SW 1271 (cell line): ENCODE measurements at regions not wholly inside any gene's neighbourhood (a gene's known extent, or its start where the extent isn't known, plus 50 kb on each side); places are given as distances from the start of the nearest gene placed in this dataset.

Source experiments
- DNase-seq, 2 experiments: peaks; one replicate each; lab custom pipeline; 2025; lab: John Stamatoyannopoulos, UW

DNA sequence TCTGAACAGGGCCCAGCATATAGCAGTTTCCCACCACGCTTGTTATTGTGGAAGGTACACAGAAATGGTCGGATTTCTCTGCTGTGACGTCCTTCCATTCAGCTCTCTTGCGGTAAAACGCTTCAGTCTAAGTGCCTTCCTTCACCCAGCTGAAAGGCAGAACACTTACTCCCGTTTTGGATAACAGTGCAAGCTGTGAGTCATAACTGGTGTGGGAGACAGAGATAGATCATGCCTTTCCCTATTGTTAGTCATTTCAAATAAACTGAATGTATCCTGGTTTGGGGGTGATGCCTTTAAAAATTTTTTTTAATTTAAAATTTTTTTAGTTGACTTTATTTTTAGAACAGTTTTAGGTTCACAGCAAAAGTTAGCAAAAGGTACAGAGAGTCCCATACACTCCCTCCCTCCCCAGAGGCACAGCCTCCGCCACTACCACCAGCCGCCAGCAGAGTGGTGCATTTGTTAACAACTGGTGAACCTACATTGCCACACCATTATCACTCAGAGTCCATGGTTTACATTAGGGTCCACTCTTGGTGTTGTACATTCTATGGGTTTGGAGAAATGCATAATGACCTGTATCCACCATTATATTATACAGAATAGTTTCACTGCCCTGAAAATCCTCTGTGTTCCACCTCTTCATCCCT, 94.9 kb upstream of the NSMCE3 start:
- DNase-seq, result no peak

DNA sequence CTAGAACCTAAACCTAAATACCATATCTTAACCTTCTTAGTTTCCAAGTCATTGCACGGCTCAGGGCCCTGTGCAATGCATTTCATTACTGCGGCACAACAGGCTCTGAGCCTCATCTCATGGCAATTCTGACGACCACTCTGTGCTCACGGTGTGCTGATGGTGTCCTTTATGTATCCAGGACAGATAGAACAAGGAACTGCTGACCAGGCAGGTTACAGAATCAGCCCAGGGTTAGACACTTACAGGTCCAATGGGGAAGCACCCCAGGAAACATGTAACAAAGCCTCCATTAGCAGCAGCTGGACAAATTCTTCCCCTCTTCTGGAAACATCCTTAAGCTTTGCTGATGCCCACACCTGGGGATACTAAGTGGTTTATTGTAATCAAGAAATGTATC, 91.9 kb upstream of the NSMCE3 start:
- no peak for DNase-seq

- DNase-seq, result no peak
Observed at GRCh38 chr15:29360152-29360551, 90.5 kb upstream of the NSMCE3 start.

- DNase-seq, result no peak
Observed at GRCh38 chr15:29356786-29357185, 87.2 kb upstream of the NSMCE3 start.

GRCh38 chr15:29355477-29355876, 85.9 kb upstream of the NSMCE3 start:
- no peak for DNase-seq

- DNase-seq, result no peak
Observed at GRCh38 chr15:29352402-29352801, 82.8 kb upstream of the NSMCE3 start.

- no peak for DNase-seq
Observed at GRCh38 chr15:29349196-29349595, 79.6 kb upstream of the NSMCE3 start.

DNA sequence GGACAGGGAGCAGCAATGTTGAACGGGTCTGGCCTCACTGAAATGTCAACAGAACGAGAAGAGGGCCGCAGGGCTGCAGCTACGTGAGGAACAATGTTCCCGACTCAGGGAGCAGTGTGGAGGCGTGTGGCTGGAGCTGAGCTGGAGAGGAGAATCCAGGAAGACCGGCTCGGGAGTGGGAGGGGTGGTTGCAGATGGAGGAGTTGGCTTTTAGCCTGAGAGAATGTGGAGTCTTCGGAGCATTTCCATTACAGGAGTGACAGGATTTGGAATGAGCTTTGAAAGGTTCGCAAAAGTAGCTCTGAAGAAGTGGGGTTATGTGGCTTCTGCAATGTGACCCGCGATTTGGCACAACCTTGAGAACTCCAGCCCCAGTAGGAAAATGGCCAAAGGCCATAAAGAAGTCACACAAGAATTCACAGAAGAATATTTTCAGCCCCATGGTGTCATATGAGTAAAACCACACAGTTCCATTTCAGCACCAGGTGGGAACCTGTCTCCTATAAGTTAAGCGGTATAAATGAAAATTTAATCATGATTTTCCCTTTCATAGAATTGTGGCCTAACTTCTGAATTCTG, 78.8 kb upstream of the NSMCE3 start:
- no peak for DNase-seq

GRCh38 chr15:29346998-29347397, 77.4 kb upstream of the NSMCE3 start:
- DNase-seq, result no peak

- DNase-seq, result no peak
Observed at GRCh38 chr15:29345549-29346525, 76.2 kb upstream of the NSMCE3 start.

- DNase-seq, result no peak
Observed at GRCh38 chr15:29344474-29344873, 74.9 kb upstream of the NSMCE3 start.

DNA sequence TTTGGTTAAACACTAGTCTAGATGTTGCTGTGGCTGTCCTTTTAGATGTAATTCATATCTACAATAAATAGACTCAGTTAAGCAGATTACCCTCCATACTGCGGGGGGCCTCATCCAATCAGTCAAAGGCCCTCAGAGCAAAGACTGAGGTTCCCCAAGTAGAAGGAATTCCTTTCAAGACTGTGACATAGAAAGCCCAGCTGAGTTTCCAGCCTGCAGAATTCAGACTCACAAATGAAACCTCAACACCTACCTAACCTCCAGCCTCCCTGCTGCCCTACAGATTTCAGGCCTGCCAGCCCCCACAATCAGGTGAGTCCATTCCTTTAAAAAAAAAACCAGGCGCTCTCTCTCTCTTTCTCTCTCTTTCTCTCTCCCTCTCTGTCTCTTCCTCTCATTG, 73.6 kb upstream of the NSMCE3 start:
- DNase-seq, result no peak

- DNase-seq, result no peak
Observed at GRCh38 chr15:29342201-29342600, 72.6 kb upstream of the NSMCE3 start.

DNA sequence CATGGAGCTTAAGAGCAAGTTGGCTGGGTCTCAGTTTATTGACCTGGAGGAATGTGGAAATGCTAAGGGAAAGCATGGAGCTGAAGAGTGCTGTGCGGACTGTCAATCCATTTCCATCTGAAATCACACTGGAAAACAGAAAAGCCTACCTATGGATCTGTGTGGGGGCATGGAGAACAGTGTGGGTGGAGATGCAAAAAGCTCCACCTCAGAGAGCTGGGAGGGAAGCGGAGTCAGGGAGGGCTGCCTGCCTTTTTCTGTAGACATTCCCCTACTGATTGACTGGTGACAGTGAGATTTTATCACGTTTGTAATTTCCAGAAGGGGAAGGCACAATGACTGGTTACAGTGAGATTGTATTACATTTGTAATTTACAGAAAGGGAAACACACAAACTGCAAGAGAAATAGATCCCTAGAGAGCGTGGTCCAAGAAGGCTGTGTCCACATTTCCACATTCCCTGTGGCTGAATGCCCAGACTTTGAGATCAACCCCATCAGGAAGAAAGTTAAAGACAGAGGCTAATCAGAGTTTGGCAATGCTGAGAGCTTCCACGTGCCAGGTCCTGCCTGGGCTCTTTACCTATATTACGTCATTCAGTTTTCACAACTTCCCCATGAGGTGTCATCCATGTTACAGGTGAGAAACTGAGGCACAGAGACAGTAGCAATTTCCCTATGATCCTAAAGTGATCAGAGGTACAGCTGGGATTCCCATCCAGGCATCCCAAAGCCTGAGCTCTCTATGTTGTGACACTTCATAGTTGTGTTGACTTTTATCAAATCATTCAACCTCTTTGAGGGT, 67.7 kb upstream of the NSMCE3 start:
- no peak for DNase-seq

DNA sequence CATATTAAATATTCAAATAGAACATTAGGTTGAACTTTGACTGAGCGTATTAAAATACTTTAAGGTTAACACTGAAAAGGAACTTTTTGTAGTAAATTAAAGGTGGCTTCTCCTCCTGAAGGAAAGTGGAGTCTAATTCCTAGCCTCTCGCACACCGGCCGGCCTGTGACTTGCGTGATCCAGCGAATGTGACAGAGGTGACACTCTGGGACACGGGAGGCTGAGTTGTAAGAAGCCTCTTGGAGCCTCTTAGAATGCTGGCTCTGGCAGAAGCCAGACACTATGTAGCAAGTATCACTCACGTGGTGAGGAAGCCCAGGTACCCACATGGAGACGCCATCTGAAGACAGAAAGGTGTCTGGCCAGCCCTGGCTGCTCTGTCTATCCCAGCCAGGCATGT, 64.9 kb upstream of the NSMCE3 start:
- no peak for DNase-seq

GRCh38 chr15:29333261-29333660, 63.6 kb upstream of the NSMCE3 start:
- DNase-seq, result no peak

DNA sequence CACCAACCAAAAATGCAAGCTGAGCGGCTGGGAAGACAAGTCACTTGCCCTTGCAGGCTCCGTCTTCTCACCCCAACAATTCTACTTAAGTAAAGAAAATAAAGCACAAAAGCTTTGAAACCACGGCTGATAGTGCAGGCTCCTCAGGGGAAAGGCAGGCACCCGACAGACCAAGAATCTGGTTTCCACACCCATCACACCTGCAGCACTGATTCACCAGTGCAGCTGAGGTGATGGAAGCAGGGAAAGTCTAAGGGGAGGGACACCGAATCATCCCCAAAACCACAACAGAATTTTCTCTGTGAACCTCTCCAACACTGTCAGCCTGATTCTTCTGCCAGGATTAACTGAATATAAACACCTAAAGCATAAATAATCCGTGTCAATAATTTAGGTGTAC, 62.0 kb upstream of the NSMCE3 start:
- no peak for DNase-seq

DNA sequence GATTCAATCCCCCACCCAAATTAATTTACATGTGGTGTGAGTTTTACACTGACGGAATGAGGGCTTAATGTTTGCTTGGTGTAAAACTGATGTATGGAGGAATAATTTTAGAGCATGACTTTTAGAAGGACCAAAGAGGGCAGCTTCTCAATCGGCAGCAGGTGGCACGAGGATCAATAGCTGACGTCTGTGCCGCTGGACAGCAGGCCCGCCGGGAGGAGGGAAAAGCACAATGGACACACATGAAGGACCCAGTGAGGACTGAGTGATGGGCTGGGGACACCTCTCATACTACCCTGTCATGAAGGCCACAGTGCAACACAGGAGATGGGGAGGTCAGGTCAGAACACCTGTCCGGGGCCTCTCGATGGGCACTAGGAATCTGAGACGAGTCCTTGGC, 61.4 kb upstream of the NSMCE3 start:
- DNase-seq, result no peak

GRCh38 chr15:29324746-29325145, 55.1 kb upstream of the NSMCE3 start:
- no peak for DNase-seq

GRCh38 chr15:29323557-29323956, 53.9 kb upstream of the NSMCE3 start:
- no peak for DNase-seq

GRCh38 chr15:29322415-29322814, 52.8 kb upstream of the NSMCE3 start:
- no peak for DNase-seq

DNA sequence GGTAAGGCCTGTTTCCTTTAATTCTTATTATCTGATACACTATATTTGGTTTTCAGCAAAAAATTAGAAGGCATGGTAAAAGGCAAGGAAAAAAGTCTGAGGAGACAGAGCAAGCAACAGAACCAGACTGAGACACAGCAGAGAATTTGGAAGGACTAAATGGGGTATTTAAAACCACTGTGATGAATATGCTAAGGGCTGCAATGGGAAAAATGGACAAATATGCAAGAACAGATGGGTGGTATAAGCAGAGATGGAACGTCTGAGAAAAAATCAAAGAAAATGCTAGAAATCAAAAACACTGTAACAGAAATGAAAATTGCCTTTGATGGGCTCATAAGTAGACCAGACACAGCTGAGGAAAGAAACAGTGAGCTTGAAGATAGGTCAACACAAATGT, 50.8 kb upstream of the NSMCE3 start:
- no peak for DNase-seq
